Pancreas (tissue), 10 donors: ENCODE measurements at regions not wholly inside any gene's neighbourhood (a gene's known extent, or its start where the extent isn't known, plus 50 kb on each side); places are given as distances from the start of the nearest gene placed in this dataset.

Experiments
- ATAC-seq, 4 donors: fragments of 200-7000 bp; cut with Tn5 transposase; one replicate each; pipeline versions ENCODE4 v1.8.0 to v1.9.1; 2020; ENCODE audit warnings: mild to moderate bottlenecking in 4 of 4, moderate library complexity in 4 of 4
- DNase-seq, 6 donors: peaks; one replicate each; pipeline ENCODE4 v3.0.0-alpha.2; 2020
- FAIRE-seq: peaks from 2 replicates; lab custom pipeline; 2012; peaks lifted over from hg19 to GRCh38; lab: Jason Lieb, UNC
- H3K27ac ChIP-seq, 4 donors: fragments of 200-600 bp; sonication (generic); 1 replicate in 3 of 4; 2 replicates in 1 of 4; pipeline versions ENCODE4 v1.5.0 to v1.8.0; 2020
- H3K27me3 ChIP-seq, 4 donors: fragments of 200-600 bp; one replicate each; pipeline ENCODE4 v1.8.0; 2021
- H3K36me3 ChIP-seq, 3 donors: fragments of 200-600 bp; sonication (generic) in 1 of 3; one replicate each; pipeline versions ENCODE4 v1.5.0 to v1.8.0; 2020 to 2021
- H3K4me1 ChIP-seq, 3 donors: fragments of 200-600 bp; one replicate each; pipeline ENCODE4 v1.8.0; 2021
- H3K4me3 ChIP-seq, 4 donors: fragments of 200-600 bp; sonication (generic) in 2 of 4; one replicate each; pipeline versions ENCODE4 v1.5.0 to v1.8.0; 2020 to 2021
- H3K9me3 ChIP-seq, 4 donors: fragments of 200-600 bp; one replicate each; pipeline ENCODE4 v1.8.0; 2021
- WGBS, 2 donors: extraction: QIAGEN DNeasy Blood & Tissue Kit; methylation state at CpG; one replicate each; pipeline ENCODE4 v1.1.7; 2013; 5-methylcytosine and 5-hydroxymethylcytosine counted together
- intact Hi-C, 3 donors: fragments of 100-400 bp; cut with DNase I; formaldehyde crosslinking; loops; one replicate each; pipeline versions ENCODE4 v1.11.1 to v1.14.2; 2022
- TF ChIP-seq, protein P1 (sequence below), 4 donors: fragments of 200-600 bp; sonication (generic) in 3 of 4; IDR thresholded peaks; one replicate each; pipeline versions ENCODE4 v1.5.0 to v1.8.0; 2021; ENCODE audit warnings: antibody characterized with exemption in 4 of 4
- donor health status: healthy with polysubstance abuse.
- donor health status: DM: no; HTN: no; CAD: no; lungs with moderate emphysema.
- donor health status: DM: no; HTN: no; CAD: no.
- donor health status: control.
- donor health status: control.
- donor health status: Bipolar disorder and iron deficiency.
- donor health status: DM: yes; HTN: yes; CAD: no.
- donor health status: DM: no; HTN: no; CAD: no.
- donor health status: DM: no; HTN: no; CAD: no.
- donor health status: DM: yes; HTN: yes; CAD: no.

DNA sequence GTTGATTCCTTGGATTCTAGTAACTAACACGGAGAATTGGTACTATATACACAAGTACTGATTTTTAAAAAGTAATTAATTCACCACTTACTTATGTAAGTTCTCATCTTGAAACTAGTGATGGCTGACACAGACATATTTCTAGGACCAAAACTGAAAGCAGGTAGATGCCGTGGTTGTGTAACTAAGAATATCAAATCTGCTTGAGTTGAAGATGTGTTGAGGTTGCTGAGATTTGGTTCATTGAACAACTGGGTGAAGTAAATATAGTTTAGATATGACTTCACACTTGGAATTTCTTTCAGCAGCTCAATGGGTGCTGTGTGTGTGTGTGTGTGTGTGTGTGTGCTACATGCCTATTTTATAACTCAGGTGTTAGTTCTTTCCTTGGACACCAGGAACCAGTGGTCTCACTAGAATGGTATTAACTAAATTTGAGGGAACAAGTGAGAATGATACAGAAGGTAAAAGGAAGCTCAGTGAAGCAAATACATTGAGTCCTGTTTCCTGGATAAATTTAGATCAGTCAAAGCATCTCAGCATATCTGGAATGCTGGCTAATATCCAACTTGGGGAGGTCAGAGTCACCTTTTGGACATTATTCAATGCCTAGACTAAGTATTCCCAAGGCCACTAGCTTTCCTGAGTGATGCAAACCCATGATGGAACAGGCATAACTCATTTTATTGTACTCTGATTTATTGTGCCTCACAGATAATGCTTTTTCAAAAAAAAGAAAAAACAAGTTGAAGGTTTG is 110.7 kb upstream of the ZEB2 start:
- 74 to 80% methylated on average over 2 of the region's 2 CpGs for WGBS, 2 donors
- H3K9me3 ChIP-seq, result no peaks in the 10 kb centered on the region
- intact Hi-C loops, result no loop called here

DNA sequence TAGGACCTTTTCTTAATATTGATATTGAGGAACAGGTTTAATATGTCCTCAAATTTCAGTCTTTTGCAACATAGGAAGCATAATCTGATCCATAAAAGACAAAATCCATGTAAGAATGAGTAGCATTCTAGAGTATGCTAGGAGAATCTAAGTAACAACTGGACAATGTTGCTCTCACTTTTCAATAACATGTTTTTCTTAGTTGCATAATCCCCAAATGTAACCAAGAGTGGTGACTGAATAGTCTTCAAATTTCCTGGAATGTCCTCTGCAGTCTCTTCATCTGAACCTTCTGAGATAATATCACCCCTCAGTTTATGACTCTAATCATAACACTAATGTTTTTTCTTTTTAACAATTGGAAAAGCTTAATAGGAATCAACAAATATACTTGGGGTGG is 110.0 kb upstream of the ZEB2 start:
- no peaks in the 10 kb centered on the region for H3K9me3 ChIP-seq
- no peaks in the 10 kb centered on the region for H3K4me1 ChIP-seq
- FAIRE-seq (no peak), ATAC-seq (no peak), DNase-seq (no peak)
- no peak overlapping the region for H3K4me3 ChIP-seq
- no peaks in the 10 kb centered on the region for H3K27me3 ChIP-seq
- H3K27ac ChIP-seq, result no peak overlapping the region
- H3K36me3 ChIP-seq, result no peaks in the 10 kb centered on the region
- intact Hi-C loops, result no loop called here
- TF ChIP-seq, protein P1, sequence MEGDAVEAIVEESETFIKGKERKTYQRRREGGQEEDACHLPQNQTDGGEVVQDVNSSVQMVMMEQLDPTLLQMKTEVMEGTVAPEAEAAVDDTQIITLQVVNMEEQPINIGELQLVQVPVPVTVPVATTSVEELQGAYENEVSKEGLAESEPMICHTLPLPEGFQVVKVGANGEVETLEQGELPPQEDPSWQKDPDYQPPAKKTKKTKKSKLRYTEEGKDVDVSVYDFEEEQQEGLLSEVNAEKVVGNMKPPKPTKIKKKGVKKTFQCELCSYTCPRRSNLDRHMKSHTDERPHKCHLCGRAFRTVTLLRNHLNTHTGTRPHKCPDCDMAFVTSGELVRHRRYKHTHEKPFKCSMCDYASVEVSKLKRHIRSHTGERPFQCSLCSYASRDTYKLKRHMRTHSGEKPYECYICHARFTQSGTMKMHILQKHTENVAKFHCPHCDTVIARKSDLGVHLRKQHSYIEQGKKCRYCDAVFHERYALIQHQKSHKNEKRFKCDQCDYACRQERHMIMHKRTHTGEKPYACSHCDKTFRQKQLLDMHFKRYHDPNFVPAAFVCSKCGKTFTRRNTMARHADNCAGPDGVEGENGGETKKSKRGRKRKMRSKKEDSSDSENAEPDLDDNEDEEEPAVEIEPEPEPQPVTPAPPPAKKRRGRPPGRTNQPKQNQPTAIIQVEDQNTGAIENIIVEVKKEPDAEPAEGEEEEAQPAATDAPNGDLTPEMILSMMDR (IDR thresholded peaks at IDR 0.05), result no peak

More for the DNA sequence above, 110.7 kb upstream of the ZEB2 start:
- H3K4me1 ChIP-seq, result no peaks in the 10 kb centered on the region
- no peak for DNase-seq
- no peak for ATAC-seq
- no peaks in the 10 kb centered on the region for H3K36me3 ChIP-seq
- H3K27me3 ChIP-seq, result no peaks in the 10 kb centered on the region
- no peak for FAIRE-seq
- TF ChIP-seq, protein P1 (IDR thresholded peaks at IDR 0.05), result no peak
- H3K4me3 ChIP-seq, result no peak overlapping the region
- no peak overlapping the region for H3K27ac ChIP-seq

- Histone ChIP-seq H3K27me3 (no peaks in the 10 kb centered on the region), H3K4me3 (no peak overlapping the region), H3K9me3 (no peaks in the 10 kb centered on the region), H3K27ac (no peak overlapping the region), H3K4me1 (no peaks in the 10 kb centered on the region), H3K36me3 (no peaks in the 10 kb centered on the region)
- intact Hi-C loops, result no loop called here
- TF ChIP-seq, protein P1 (IDR thresholded peaks at IDR 0.05), result no peak
- FAIRE-seq (no peak), ATAC-seq (no peak), DNase-seq (no peak)
Observed at GRCh38 chr2:144628566-144628965, 108.6 kb upstream of the ZEB2 start.

DNA sequence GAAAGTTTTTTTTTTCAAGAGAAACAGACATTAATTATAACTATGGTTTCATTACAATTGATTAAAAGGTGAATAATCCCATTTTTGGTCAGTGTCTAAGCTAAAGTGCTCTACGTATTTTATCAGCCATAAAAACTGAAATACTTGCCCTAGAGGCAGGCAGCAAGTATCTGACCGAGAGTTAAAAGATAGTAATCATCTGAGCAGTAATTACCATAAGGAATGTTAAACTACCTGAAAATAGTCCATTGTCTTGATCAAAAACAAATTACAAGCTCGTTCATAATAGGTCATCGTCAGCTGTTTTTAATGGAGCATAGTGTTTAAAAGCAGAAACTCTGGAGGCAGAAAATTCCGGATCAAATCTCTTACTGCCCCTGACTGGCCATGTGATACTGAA is 105.7 kb upstream of the ZEB2 start:
- intact Hi-C loops, result no loop called here
- no peaks in the 10 kb centered on the region for H3K36me3 ChIP-seq
- no peaks in the 10 kb centered on the region for H3K27me3 ChIP-seq
- no peak for ATAC-seq
- no peaks in the 10 kb centered on the region for H3K4me1 ChIP-seq
- no peak for FAIRE-seq
- H3K4me3 ChIP-seq, result no peak overlapping the region
- WGBS, 2 donors, result 55 to 70% methylated on average over 5 of the region's 5 CpGs
- no peaks in the 10 kb centered on the region for H3K9me3 ChIP-seq
- no peak for DNase-seq
- no peak overlapping the region for H3K27ac ChIP-seq
- TF ChIP-seq, protein P1 (IDR thresholded peaks at IDR 0.05), result no peak

DNA sequence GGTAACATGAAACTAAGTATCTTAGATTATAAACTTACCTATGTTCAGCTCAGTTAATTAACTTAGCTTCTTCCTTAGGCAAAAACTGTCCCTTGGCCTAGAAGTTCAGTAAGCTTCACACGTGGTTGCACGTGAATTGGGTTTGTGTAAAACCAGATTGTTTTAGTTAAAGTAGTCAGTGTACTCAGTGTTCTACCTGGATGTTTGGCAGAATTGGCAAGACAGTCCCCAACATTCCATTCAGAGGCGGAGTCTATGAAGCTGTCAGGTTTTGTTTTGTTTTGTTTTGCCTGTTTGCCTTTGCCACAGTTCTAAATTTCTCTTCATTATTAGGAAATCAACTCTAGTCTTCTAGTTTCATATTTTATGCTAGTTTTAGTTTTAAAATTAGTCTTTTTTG is 105.3 kb upstream of the ZEB2 start:
- H3K27ac ChIP-seq, result no peak overlapping the region
- H3K4me3 ChIP-seq, result no peak overlapping the region
- H3K27me3 ChIP-seq, result no peaks in the 10 kb centered on the region
- intact Hi-C loops, result no loop called here
- FAIRE-seq (no peak), DNase-seq (no peak), ATAC-seq (no peak)
- no peaks in the 10 kb centered on the region for H3K4me1 ChIP-seq
- H3K9me3 ChIP-seq, result no peaks in the 10 kb centered on the region
- H3K36me3 ChIP-seq, result no peaks in the 10 kb centered on the region
- WGBS, 2 donors, result 60 to 65% methylated on average over 3 of the region's 3 CpGs
- TF ChIP-seq, protein P1 (IDR thresholded peaks at IDR 0.05), result no peak
